Chondrocyte (in vitro differentiated cells): ENCODE measurements at regions not wholly inside any gene's neighbourhood (a gene's known extent, or its start where the extent isn't known, plus 50 kb on each side); places are given as distances from the start of the nearest gene placed in this dataset.

ENCODE experiments used
- DNase-seq: peaks from one replicate; pipeline ENCODE4 v3.0.0; 2021; ENCODE audit warnings: mixed read lengths, low spot score
- H3K27ac Mint-ChIP-seq: one replicate; pipeline ENCODE4 v1.8.0; 2021; ENCODE audit warnings: mild to moderate bottlenecking, moderate library complexity, mixed read lengths; ENCODE audit not compliant: unreplicated experiment
- H3K27me3 Mint-ChIP-seq: 2 replicates; pipeline ENCODE4 v1.8.0; 2021; ENCODE audit warnings: low read depth, mixed read lengths
- H3K36me3 Mint-ChIP-seq: 2 replicates; pipeline ENCODE4 v1.8.0; 2021; ENCODE audit warnings: low read depth, mixed read lengths
- H3K4me1 Mint-ChIP-seq: 2 replicates; pipeline ENCODE4 v1.8.0; 2021; ENCODE audit warnings: low read depth, mild to moderate bottlenecking, mixed read lengths
- H3K4me3 Mint-ChIP-seq: one replicate; pipeline ENCODE4 v1.8.0; 2021; ENCODE audit warnings: mild to moderate bottlenecking, moderate library complexity, mixed read lengths; ENCODE audit not compliant: unreplicated experiment
- H3K9me3 Mint-ChIP-seq: 2 replicates; pipeline ENCODE4 v1.8.0; 2021; ENCODE audit warnings: low read depth, mixed read lengths
- TF ChIP-seq, protein P1 (sequence below): fragments of 200-600 bp; sonication (generic); IDR thresholded peaks from 2 replicates; pipeline ENCODE4 v1.5.0; 2021; ENCODE audit warnings: antibody characterized with exemption, mild to moderate bottlenecking, moderate library complexity

- Mint-ChIP-seq H3K9me3 (peaks cover 2% of the 10 kb centered on the region), H3K27me3 (no peaks in the 10 kb centered on the region), H3K36me3 (peaks cover 2% of the 10 kb centered on the region), H3K4me3 (no peak overlapping the region), H3K27ac (no peak overlapping the region), H3K4me1 (no peaks in the 10 kb centered on the region)
- DNase-seq: no peak
- TF ChIP-seq, protein P1, sequence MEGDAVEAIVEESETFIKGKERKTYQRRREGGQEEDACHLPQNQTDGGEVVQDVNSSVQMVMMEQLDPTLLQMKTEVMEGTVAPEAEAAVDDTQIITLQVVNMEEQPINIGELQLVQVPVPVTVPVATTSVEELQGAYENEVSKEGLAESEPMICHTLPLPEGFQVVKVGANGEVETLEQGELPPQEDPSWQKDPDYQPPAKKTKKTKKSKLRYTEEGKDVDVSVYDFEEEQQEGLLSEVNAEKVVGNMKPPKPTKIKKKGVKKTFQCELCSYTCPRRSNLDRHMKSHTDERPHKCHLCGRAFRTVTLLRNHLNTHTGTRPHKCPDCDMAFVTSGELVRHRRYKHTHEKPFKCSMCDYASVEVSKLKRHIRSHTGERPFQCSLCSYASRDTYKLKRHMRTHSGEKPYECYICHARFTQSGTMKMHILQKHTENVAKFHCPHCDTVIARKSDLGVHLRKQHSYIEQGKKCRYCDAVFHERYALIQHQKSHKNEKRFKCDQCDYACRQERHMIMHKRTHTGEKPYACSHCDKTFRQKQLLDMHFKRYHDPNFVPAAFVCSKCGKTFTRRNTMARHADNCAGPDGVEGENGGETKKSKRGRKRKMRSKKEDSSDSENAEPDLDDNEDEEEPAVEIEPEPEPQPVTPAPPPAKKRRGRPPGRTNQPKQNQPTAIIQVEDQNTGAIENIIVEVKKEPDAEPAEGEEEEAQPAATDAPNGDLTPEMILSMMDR: no peak
Observed at GRCh38 chr5:89044674-89045200, 161.8 kb upstream of the MEF2C start.

GRCh38 chr5:89043676-89044075, 160.7 kb upstream of the MEF2C start:
- Mint-ChIP-seq H3K4me1 (no peaks in the 10 kb centered on the region), H3K36me3 (no peaks in the 10 kb centered on the region), H3K27ac (no peak overlapping the region), H3K9me3 (peaks cover 2% of the 10 kb centered on the region), H3K4me3 (no peak overlapping the region), H3K27me3 (no peaks in the 10 kb centered on the region)
- no peak for DNase-seq
- TF ChIP-seq, protein P1: no peak

DNA sequence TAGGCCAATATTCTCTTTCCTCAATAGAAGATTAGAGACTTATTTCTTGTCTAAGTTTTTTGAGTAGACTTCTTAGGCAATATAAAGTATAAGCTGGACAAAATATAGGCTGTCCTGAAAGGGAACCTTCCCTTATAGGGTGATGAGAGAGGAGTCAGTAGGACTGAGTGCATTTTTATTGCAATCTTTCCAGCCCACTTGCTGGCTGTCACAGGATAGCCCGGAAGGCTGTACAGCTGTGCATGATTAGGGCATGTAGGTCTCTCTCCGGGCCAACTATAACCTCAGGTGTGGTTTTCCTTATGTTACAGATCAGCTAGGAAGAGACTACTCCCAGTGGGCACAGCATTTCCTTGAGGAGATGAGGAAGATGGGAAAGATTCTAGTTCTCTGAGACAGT, 159.8 kb upstream of the MEF2C start:
- H3K4me3 Mint-ChIP-seq: no peak overlapping the region

DNA sequence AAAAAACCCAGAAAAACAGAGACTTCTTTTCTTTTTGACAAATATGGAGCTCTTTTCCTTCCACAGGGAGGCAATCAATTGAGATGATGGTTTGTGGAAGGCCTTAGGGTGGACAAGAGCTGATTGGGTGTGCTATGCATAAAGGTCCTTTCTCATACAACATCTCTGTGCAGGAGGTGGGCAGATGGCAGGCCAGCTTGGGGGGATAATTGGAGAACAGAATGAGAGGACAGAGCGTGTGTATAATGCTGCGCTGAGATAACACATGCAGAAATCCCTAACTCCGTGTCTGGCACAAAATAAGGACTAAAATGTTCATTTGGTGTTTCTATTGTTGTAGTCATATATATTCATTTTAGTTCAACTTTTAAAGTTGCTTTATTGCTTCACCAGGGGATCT, 159.0 kb upstream of the MEF2C start:
- Mint-ChIP-seq H3K36me3 (no peaks in the 10 kb centered on the region), H3K4me1 (peaks cover 4% of the 10 kb centered on the region), H3K27me3 (no peaks in the 10 kb centered on the region), H3K4me3 (no peak overlapping the region), H3K9me3 (peaks cover 4% of the 10 kb centered on the region), H3K27ac (no peak overlapping the region)
- DNase-seq: no peak
- TF ChIP-seq, protein P1: no peak

More for the DNA sequence above, 159.8 kb upstream of the MEF2C start:
- Mint-ChIP-seq H3K27ac (no peak overlapping the region), H3K36me3 (no peaks in the 10 kb centered on the region), H3K9me3 (peaks cover 4% of the 10 kb centered on the region), H3K27me3 (no peaks in the 10 kb centered on the region), H3K4me1 (no peaks in the 10 kb centered on the region)
- no peak for DNase-seq
- TF ChIP-seq, protein P1: no peak

DNA sequence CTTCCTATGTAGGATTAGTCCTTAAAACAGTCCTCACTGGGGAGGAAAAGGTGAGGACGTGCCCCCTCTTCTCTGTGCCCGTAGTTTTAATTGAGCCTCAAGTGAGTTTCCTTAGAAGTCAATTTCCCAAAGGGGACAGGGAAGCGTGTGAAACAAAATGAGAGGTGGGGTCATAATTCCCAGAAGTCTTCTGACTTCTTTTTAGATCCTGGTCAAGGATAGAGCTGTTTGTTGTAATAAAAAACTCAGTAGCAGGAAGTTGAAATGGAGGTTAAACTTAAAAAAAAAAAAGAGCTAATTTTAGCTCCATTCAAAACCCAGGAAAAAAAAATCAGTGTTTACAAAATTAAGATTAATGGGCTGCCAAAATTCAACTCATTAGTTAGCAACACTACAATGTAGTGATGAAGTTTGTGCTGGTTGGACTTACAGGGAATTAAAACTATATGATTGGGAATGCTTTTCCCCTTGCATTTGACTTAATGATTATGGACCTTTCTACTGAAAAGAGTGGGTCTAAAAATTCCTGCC, 158.3 kb upstream of the MEF2C start:
- TF ChIP-seq, protein P1: no peak
- Mint-ChIP-seq H3K4me1 (peaks cover 8% of the 10 kb centered on the region), H3K27ac (no peak overlapping the region), H3K4me3 (no peak overlapping the region), H3K9me3 (peaks cover 4% of the 10 kb centered on the region), H3K27me3 (no peaks in the 10 kb centered on the region), H3K36me3 (no peaks in the 10 kb centered on the region)
- no peak for DNase-seq
